ENCODE measurements at regions not wholly inside any gene's neighbourhood (a gene's known extent, or its start where the extent isn't known, plus 50 kb on each side); places are given as distances from the start of the nearest gene placed in this dataset.

DNA sequence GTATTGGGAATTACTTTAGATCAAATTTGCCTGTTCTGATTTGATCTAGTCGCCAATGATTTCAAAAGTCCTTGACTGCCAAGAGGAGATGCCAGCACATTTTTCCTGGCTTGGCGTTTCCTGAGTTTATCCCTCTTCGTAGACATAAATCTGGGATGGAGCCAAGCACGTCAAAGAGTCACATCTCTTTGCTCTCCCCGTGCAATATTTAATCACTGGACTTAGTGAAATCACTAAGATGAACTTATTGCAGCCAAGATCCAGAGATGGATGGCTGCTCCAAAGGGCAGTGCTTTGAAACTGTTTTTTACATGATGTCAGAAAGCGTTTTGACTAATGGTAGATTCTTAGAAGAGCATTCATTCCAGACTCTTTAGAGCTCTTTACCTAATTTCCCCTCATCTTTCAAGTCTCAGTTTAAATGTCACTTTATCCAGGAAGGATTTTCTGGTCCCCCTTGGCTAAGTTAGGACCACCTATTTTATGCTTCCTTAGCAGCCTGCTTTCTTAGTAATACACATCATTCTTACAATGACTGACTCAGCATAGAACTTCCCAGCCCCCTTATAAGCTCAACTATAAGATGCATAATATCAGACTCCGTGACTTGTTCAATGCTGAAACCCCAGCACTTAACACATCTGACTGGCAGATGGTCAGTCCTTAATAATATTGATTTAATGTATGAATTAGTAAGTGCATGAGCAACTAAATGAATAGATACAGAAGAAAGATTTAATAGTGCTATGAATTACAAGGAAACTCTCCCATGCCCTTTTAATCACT, 94.4 kb upstream of the GREM2 start:
- TF ChIP-seq FOXP2 (optimal IDR thresholded peaks at IDR 0.05; ENCODE audit: control extremely low read depth, extremely low read length, insufficient read depth) (no peak), EZH2 (IDR thresholded peaks at IDR 0.05) (no peak), POLR2AphosphoS5 (IDR thresholded peaks at IDR 0.05; ENCODE audit: borderline replicate concordance, low read depth, low read length) (no peak)
- no peaks in the 10 kb centered on the region for H3K9me3 ChIP-seq (ENCODE audit: low read depth, low read length)
- no peak for DNase-seq (ENCODE audit: low read depth, low spot score)
- H3K27ac ChIP-seq = no peak overlapping the region
- no peak overlapping the region for H3K4me3 ChIP-seq
- H3K36me3 ChIP-seq (ENCODE audit: insufficient read depth, low read length) = no peaks in the 10 kb centered on the region
- no peak overlapping the region for H3K9ac ChIP-seq (ENCODE audit: insufficient read length)

DNA sequence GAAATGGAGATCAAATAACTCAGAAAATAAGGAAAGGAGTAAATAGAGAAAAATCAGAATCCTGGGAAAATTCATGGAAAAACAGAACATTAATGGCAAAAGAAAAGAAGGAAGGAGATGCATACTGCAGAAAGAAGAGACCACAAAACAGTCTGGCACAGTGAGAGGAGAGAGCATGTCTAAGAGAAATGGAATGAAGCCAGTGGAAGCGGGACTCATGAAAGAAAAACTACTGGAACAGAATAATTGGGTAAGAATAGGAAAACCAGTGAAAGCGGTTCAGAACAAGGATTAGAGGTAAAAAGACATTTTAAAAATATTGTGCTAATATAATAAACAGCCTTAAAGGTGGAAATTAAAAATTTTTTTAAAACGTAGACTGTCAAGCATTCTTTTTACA, 93.6 kb upstream of the GREM2 start:
- Histone ChIP-seq H3K4me3 (no peak overlapping the region), H3K9ac (ENCODE audit: insufficient read length) (no peak overlapping the region), H3K36me3 (ENCODE audit: insufficient read depth, low read length) (no peaks in the 10 kb centered on the region), H3K9me3 (ENCODE audit: low read depth, low read length) (no peaks in the 10 kb centered on the region), H3K27ac (no peak overlapping the region)
- TF ChIP-seq EZH2 (IDR thresholded peaks at IDR 0.05) (no peak), FOXP2 (optimal IDR thresholded peaks at IDR 0.05; ENCODE audit: control extremely low read depth, extremely low read length, insufficient read depth) (no peak), POLR2AphosphoS5 (IDR thresholded peaks at IDR 0.05; ENCODE audit: borderline replicate concordance, low read depth, low read length) (no peak)
- no peak for DNase-seq (ENCODE audit: low read depth, low spot score)

- H3K9me3 ChIP-seq (ENCODE audit: low read depth, low read length) = no peaks in the 10 kb centered on the region
- no peak overlapping the region for H3K9ac ChIP-seq (ENCODE audit: insufficient read length)
- no peak for DNase-seq (ENCODE audit: low read depth, low spot score)
- no peak overlapping the region for H3K27ac ChIP-seq
- TF ChIP-seq EZH2 (IDR thresholded peaks at IDR 0.05) = no peak
- no peak for TF ChIP-seq POLR2AphosphoS5 (IDR thresholded peaks at IDR 0.05; ENCODE audit: borderline replicate concordance, low read depth, low read length)
- TF ChIP-seq FOXP2 (optimal IDR thresholded peaks at IDR 0.05; ENCODE audit: control extremely low read depth, extremely low read length, insufficient read depth) = no peak
- no peaks in the 10 kb centered on the region for H3K36me3 ChIP-seq (ENCODE audit: insufficient read depth, low read length)
- no peak overlapping the region for H3K4me3 ChIP-seq
These were observed 89.5 kb upstream of the GREM2 start for GRCh38 chr1:240701412-240701811.

- TF ChIP-seq FOXP2 (optimal IDR thresholded peaks at IDR 0.05; ENCODE audit: control extremely low read depth, extremely low read length, insufficient read depth) = no peak
- TF ChIP-seq POLR2AphosphoS5 (IDR thresholded peaks at IDR 0.05; ENCODE audit: borderline replicate concordance, low read depth, low read length) = no peak
- no peak for TF ChIP-seq EZH2 (IDR thresholded peaks at IDR 0.05)
- no peak for DNase-seq (ENCODE audit: low read depth, low spot score)
- H3K36me3 ChIP-seq (ENCODE audit: insufficient read depth, low read length) = no peaks in the 10 kb centered on the region
- H3K27ac ChIP-seq = no peak overlapping the region
- H3K9ac ChIP-seq (ENCODE audit: insufficient read length) = no peak overlapping the region
- no peaks in the 10 kb centered on the region for H3K9me3 ChIP-seq (ENCODE audit: low read depth, low read length)
- H3K4me3 ChIP-seq = no peak overlapping the region
These were observed 83.5 kb upstream of the GREM2 start for GRCh38 chr1:240695416-240695815.

DNA sequence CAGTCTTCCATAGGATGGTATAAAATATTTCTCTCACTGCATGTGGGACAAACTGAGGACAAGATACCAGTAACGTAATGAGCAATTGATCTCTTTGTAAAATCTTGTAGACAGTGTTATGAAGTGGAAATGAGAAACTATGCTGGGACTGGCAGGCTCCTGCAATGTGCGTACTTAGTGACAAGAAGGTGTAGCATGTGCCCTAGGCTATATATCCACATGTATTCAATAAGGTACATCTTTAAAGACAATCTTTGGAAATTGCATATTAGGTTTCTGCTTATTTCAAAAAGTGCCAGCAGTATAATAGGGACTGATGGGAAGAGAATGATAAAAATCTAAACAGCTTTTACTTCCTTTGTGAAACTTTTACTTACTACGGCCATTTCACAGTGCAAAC, 81.9 kb upstream of the GREM2 start:
- TF ChIP-seq POLR2AphosphoS5 (IDR thresholded peaks at IDR 0.05; ENCODE audit: borderline replicate concordance, low read depth, low read length) = no peak
- no peak for TF ChIP-seq FOXP2 (optimal IDR thresholded peaks at IDR 0.05; ENCODE audit: control extremely low read depth, extremely low read length, insufficient read depth)
- TF ChIP-seq EZH2 (IDR thresholded peaks at IDR 0.05) = no peak
- Histone ChIP-seq H3K9me3 (ENCODE audit: low read depth, low read length) (no peaks in the 10 kb centered on the region), H3K27ac (no peak overlapping the region), H3K36me3 (ENCODE audit: insufficient read depth, low read length) (no peaks in the 10 kb centered on the region), H3K9ac (ENCODE audit: insufficient read length) (no peak overlapping the region), H3K4me3 (no peak overlapping the region)
- no peak for DNase-seq (ENCODE audit: low read depth, low spot score)

- H3K4me3 ChIP-seq = no peak overlapping the region
- TF ChIP-seq EZH2 (IDR thresholded peaks at IDR 0.05) = no peak
- TF ChIP-seq POLR2AphosphoS5 (IDR thresholded peaks at IDR 0.05; ENCODE audit: borderline replicate concordance, low read depth, low read length) = no peak
- TF ChIP-seq FOXP2 (optimal IDR thresholded peaks at IDR 0.05; ENCODE audit: control extremely low read depth, extremely low read length, insufficient read depth) = no peak
- H3K36me3 ChIP-seq (ENCODE audit: insufficient read depth, low read length) = no peaks in the 10 kb centered on the region
- H3K9me3 ChIP-seq (ENCODE audit: low read depth, low read length) = no peaks in the 10 kb centered on the region
- H3K27ac ChIP-seq = no peak overlapping the region
- no peak for DNase-seq (ENCODE audit: low read depth, low spot score)
- no peak overlapping the region for H3K9ac ChIP-seq (ENCODE audit: insufficient read length)
These were observed 81.1 kb upstream of the GREM2 start for GRCh38 chr1:240693036-240693435.

- DNase-seq (ENCODE audit: low read depth, low spot score) = no peak
- no peaks in the 10 kb centered on the region for H3K9me3 ChIP-seq (ENCODE audit: low read depth, low read length)
- no peak overlapping the region for H3K9ac ChIP-seq (ENCODE audit: insufficient read length)
- no peaks in the 10 kb centered on the region for H3K36me3 ChIP-seq (ENCODE audit: insufficient read depth, low read length)
- H3K4me3 ChIP-seq = no peak overlapping the region
- TF ChIP-seq EZH2 (IDR thresholded peaks at IDR 0.05) (no peak), FOXP2 (optimal IDR thresholded peaks at IDR 0.05; ENCODE audit: control extremely low read depth, extremely low read length, insufficient read depth) (no peak), POLR2AphosphoS5 (IDR thresholded peaks at IDR 0.05; ENCODE audit: borderline replicate concordance, low read depth, low read length) (no peak)
- no peak overlapping the region for H3K27ac ChIP-seq
These were observed 80.2 kb upstream of the GREM2 start for GRCh38 chr1:240691909-240692705.

GRCh38 chr1:240691501-240691900, 79.5 kb upstream of the GREM2 start:
- H3K4me3 ChIP-seq = no peak overlapping the region
- no peak overlapping the region for H3K27ac ChIP-seq
- TF ChIP-seq FOXP2 (optimal IDR thresholded peaks at IDR 0.05; ENCODE audit: control extremely low read depth, extremely low read length, insufficient read depth) (no peak), EZH2 (IDR thresholded peaks at IDR 0.05) (no peak), POLR2AphosphoS5 (IDR thresholded peaks at IDR 0.05; ENCODE audit: borderline replicate concordance, low read depth, low read length) (no peak)

More at GRCh38 chr1:240691501-240691900, 79.5 kb upstream of the GREM2 start:
- no peak overlapping the region for H3K9ac ChIP-seq (ENCODE audit: insufficient read length)
- no peaks in the 10 kb centered on the region for H3K36me3 ChIP-seq (ENCODE audit: insufficient read depth, low read length)
- H3K9me3 ChIP-seq (ENCODE audit: low read depth, low read length) = no peaks in the 10 kb centered on the region
- DNase-seq (ENCODE audit: low read depth, low spot score) = no peak

All from SK-N-MC (cell line).